ENCODE measurements at regions not wholly inside any gene's neighbourhood (a gene's known extent, or its start where the extent isn't known, plus 50 kb on each side); places are given as distances from the start of the nearest gene placed in this dataset.

DNA sequence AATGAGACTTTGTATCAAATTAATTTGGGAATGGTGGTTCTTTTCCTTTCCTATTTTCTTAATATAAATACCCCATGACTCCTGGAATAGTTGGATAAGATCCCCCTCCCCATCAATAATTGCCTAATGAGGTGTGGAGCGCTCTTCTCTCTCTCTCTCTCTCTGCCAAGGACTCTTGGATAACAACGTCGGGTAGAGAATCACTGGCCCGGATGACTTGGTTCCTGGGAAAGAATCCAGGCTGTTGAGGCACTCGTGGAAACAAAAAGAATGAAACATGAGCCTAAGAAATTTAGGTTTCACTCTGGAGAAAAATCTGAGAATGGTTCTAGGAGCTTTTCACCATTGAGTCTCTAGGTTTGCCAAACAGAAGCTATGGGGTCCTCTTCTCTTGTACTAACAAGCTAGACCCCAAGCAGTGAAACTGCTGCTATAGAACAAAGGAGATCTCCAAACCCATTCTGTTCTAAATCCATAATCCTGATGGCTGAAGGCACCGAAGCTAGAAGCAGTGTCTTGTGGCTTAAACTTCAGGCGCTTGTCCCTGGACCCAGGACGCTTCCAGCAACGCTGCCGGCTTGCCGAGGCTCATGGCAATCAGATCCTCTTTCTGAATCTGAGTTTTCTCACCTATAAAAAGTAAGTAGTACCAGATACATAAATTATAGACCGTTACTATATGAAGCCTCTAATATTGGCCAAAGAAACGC lies 241.6 kb upstream of the BTBD3 start:
- 61% methylated on average over 13 of the region's 13 CpGs for WGBS
- Histone ChIP-seq H3K27me3 (no peaks in the 10 kb centered on the region), H3K4me3 (no peak overlapping the region), H3K36me3 (no peaks in the 10 kb centered on the region), H3K27ac (replicated peaks in 1 of 4) (no peak overlapping the region), H3K4me1 (no peaks in the 10 kb centered on the region), H3K9me3 (no peaks in the 10 kb centered on the region)
- no peak for DNase-seq (ENCODE audit: extremely low spot score)
- TF ChIP-seq, protein P1, sequence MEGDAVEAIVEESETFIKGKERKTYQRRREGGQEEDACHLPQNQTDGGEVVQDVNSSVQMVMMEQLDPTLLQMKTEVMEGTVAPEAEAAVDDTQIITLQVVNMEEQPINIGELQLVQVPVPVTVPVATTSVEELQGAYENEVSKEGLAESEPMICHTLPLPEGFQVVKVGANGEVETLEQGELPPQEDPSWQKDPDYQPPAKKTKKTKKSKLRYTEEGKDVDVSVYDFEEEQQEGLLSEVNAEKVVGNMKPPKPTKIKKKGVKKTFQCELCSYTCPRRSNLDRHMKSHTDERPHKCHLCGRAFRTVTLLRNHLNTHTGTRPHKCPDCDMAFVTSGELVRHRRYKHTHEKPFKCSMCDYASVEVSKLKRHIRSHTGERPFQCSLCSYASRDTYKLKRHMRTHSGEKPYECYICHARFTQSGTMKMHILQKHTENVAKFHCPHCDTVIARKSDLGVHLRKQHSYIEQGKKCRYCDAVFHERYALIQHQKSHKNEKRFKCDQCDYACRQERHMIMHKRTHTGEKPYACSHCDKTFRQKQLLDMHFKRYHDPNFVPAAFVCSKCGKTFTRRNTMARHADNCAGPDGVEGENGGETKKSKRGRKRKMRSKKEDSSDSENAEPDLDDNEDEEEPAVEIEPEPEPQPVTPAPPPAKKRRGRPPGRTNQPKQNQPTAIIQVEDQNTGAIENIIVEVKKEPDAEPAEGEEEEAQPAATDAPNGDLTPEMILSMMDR (IDR thresholded peaks at IDR 0.05) = no peak
- intact Hi-C loops (cut with DNase I) = no loop called here

DNA sequence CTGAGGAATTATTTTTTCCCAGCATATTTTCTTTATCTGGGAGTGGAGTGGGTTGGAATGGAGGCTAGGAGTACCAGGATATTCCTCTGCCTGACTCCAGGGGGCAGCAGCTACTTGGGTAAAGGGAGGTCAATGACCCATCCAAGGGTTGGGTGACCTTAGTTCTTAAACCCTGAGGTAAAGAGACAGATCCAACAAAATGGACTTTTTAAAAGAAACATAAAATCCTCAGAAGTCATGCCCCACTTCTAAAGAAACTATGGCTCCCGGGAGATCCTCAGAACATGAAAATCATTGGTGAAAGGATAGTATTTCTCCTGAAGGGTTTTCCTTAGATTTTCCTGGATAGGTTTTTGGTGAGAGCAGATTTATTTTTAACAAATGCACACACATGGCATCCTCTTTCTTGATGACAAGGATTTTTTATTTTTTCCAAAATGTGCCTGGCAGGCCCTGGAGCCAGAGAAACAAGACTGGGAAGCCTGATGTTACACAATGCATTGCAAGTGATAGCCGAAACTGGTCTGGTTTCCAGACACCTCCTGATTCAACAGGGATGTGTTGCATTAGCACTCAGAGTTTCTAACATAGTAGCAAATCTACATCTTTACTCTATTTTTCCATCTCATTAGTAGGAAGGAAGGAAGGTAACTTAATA lies 240.9 kb upstream of the BTBD3 start:
- TF ChIP-seq EP300 (IDR thresholded peaks at IDR 0.05) = no peak
- TF ChIP-seq, protein P1 (IDR thresholded peaks at IDR 0.05) = peak; percentile 60 to 82 (median 69)
- Histone ChIP-seq H3K27me3 (no peaks in the 10 kb centered on the region), H3K4me3 (no peak overlapping the region), H3K27ac (replicated peaks in 1 of 4) (no peak overlapping the region), H3K9me3 (no peaks in the 10 kb centered on the region), H3K36me3 (no peaks in the 10 kb centered on the region), H3K4me1 (no peaks in the 10 kb centered on the region)
- 79% methylated on average over 2 of the region's 2 CpGs for WGBS
- intact Hi-C loops (cut with DNase I) = no loop called here
- DNase-seq (ENCODE audit: extremely low spot score) = no peak

DNA sequence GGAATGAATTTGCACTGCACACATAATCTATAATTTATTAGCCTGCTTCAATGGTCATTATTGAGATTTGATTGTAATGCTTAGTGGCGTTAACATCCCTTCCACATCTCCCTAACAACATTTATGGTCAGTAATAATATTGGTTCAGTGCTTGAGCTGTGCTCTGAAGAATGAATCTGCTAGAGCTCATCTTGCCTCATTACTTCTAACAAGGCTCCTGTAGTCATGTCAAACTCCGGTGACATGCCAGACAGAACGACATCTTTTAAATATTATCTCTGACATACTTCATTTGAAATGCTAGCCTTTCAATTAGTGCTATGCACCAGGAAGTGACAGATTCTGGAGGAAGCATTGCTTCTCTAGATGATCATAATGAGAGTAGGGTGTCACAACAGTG lies 240.3 kb upstream of the BTBD3 start:
- Histone ChIP-seq H3K27ac (replicated peaks in 1 of 4) (no peak overlapping the region), H3K36me3 (no peaks in the 10 kb centered on the region), H3K27me3 (no peaks in the 10 kb centered on the region), H3K4me1 (no peaks in the 10 kb centered on the region), H3K4me3 (no peak overlapping the region), H3K9me3 (no peaks in the 10 kb centered on the region)
- no peak for TF ChIP-seq POLR2A (IDR thresholded peaks at IDR 0.05; ENCODE audit: low read depth)
- 95% methylated on average over 3 of the region's 3 CpGs for WGBS
- intact Hi-C loops (cut with DNase I) = no loop called here
- no peak for DNase-seq (ENCODE audit: extremely low spot score)

DNA sequence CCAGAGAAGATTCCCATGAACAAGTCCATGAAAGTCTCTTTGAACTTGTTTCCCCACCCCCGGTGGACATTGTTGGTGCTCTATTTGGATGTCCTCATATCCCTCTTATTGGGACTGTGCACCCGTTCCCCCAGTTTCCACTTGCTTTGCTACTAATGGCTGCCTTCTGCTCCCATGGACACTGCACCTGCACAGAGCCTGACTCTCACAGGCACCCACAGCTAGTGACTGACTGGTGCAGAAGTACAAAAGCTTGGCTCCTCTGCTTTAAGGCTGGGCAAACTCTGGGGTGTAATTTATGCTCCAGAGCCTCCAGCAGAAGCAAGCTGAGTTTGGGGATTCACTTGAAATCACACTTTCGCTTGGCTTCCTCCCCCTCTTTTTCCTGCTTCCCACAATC lies 239.9 kb upstream of the BTBD3 start:
- no peaks in the 10 kb centered on the region for H3K36me3 ChIP-seq
- no peak overlapping the region for H3K27ac ChIP-seq (replicated peaks in 1 of 4)
- H3K27me3 ChIP-seq = no peaks in the 10 kb centered on the region
- DNase-seq (ENCODE audit: extremely low spot score) = no peak
- intact Hi-C loops (cut with DNase I) = no loop called here
- TF ChIP-seq EP300 (IDR thresholded peaks at IDR 0.05) = no peak
- TF ChIP-seq POLR2A (IDR thresholded peaks at IDR 0.05; ENCODE audit: low read depth) = no peak
- no peak overlapping the region for H3K4me3 ChIP-seq
- H3K4me1 ChIP-seq = no peaks in the 10 kb centered on the region
- WGBS = 86% methylated on average over 3 of the region's 3 CpGs
- H3K9me3 ChIP-seq = no peaks in the 10 kb centered on the region

DNA sequence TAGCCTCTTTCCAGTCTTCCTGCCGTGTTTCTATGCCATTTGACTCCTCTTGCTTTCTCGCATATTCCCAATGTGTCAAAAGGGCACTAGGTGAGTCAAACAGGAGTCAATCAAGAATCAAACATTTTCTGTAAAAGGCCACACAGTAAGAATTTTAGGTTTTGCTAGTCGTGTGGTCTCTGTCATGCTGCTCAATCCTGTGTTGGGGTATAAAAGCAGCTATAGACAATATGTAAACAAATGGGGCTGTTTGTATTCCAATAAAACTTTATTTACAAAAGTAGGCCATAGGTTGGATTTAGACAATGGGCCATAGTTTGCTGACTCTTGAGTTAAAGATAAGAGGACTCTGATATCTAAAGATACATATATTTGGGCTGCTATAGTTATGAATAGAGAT lies 235.4 kb upstream of the BTBD3 start:
- no peak overlapping the region for H3K27ac ChIP-seq (replicated peaks in 1 of 4)
- 54% methylated on average over 3 of the region's 3 CpGs for WGBS

DNA sequence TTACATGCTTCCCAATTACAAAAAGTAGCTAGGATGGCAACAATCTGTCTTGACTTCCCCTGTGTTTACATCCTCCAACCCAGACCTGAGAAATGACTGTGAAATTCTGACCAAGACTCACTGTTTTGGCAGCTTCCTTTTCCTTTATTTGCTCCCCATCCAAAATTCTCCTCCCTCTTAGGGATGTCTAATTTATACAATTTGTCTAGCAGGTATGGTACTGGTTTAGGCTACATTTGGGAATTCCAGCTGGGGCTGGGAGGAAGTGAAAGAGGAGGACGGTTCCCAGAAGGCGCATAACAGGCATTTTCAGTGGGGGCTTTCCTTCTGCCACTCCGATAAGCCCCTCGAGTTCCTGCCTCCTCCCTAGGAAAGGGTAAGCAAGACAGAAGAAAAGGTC lies 231.5 kb upstream of the BTBD3 start:
- Histone ChIP-seq H3K36me3 (no peaks in the 10 kb centered on the region), H3K4me3 (no peak overlapping the region), H3K9me3 (no peaks in the 10 kb centered on the region), H3K27me3 (peaks cover 0 to 10% (median 0%) of the 10 kb centered on the region in 4 donors), H3K27ac (replicated peaks in 1 of 4) (no peak overlapping the region), H3K4me1 (peaks cover 6 to 18% (median 11%) of the 10 kb centered on the region in 4 donors)
- WGBS = 66% methylated on average over 4 of the region's 4 CpGs
- TF ChIP-seq EP300 (IDR thresholded peaks at IDR 0.05) (no peak), POLR2AphosphoS5 (IDR thresholded peaks at IDR 0.05) (no peak), POLR2A (IDR thresholded peaks at IDR 0.05; ENCODE audit: low read depth) (no peak)
- TF ChIP-seq, protein P1 (IDR thresholded peaks at IDR 0.05) = no peak
- intact Hi-C loops (cut with DNase I) = no loop called here
- DNase-seq (ENCODE audit: extremely low spot score) = no peak

More for the DNA sequence above, 235.4 kb upstream of the BTBD3 start:
- Histone ChIP-seq H3K4me3 (no peak overlapping the region), H3K9me3 (no peaks in the 10 kb centered on the region), H3K4me1 (peaks cover 5 to 13% (median 10%) of the 10 kb centered on the region in 4 donors), H3K27me3 (peaks cover 0 to 4% (median 0%) of the 10 kb centered on the region in 4 donors), H3K36me3 (no peaks in the 10 kb centered on the region)
- TF ChIP-seq POLR2AphosphoS5 (IDR thresholded peaks at IDR 0.05) = no peak
- DNase-seq (ENCODE audit: extremely low spot score) = no peak
- intact Hi-C loops (cut with DNase I) = no loop called here
